Sigmoid colon (tissue), 6 donors: ENCODE measurements at regions not wholly inside any gene's neighbourhood (a gene's known extent, or its start where the extent isn't known, plus 50 kb on each side); places are given as distances from the start of the nearest gene placed in this dataset.

ENCODE experiments used
- DNase-seq: peaks from one replicate; pipeline ENCODE4 v3.0.0-alpha.2; 2019
- H3K27ac ChIP-seq, 4 donors: fragments of 200-600 bp; sonication (generic); one replicate each; pipeline ENCODE4 v1.5.1; 2016 to 2019; ENCODE audit warnings: mild to moderate bottlenecking in 1 of 4
- H3K27me3 ChIP-seq, 3 donors: fragments of 200-600 bp; sonication (generic); one replicate each; pipeline ENCODE4 v1.5.1; 2019; ENCODE audit warnings: mild to moderate bottlenecking in 1 of 3
- H3K36me3 ChIP-seq, 4 donors: fragments of 200-600 bp; sonication (generic); one replicate each; pipeline ENCODE4 v1.5.1; 2016 to 2019
- H3K4me1 ChIP-seq, 4 donors: fragments of 200-600 bp; sonication (generic); one replicate each; pipeline ENCODE4 v1.5.1; 2017 to 2019
- H3K4me3 ChIP-seq, 4 donors: fragments of 200-600 bp; sonication (generic); one replicate each; pipeline ENCODE4 v1.5.1; 2017 to 2019; ENCODE audit warnings: mild to moderate bottlenecking in 2 of 4, moderate library complexity in 1 of 4
- H3K9me3 ChIP-seq, 4 donors: fragments of 200-600 bp in 3 of 4; sonication (generic) in 3 of 4; one replicate each; pipeline versions ENCODE4 v1.5.1 to v1.6.1; 2013 to 2019
- EP300 ChIP-seq, 4 donors: sonication (generic); formaldehyde crosslinking; IDR thresholded peaks; one replicate each; pipeline ENCODE4 v1.6.1; 2017; ENCODE audit warnings: antibody characterized with exemption in 4 of 4
- POLR2A ChIP-seq, 2 donors: fragments of 450-650 bp; IDR thresholded peaks; one replicate each; pipeline ENCODE4 v1.6.1; 2016; ENCODE audit warnings: antibody characterized with exemption in 2 of 2, mild to moderate bottlenecking in 2 of 2, moderate library complexity in 2 of 2
- POLR2AphosphoS5 ChIP-seq, 4 donors: sonication (generic); formaldehyde crosslinking; IDR thresholded peaks; one replicate each; pipeline ENCODE4 v1.6.1; 2017; ENCODE audit warnings: antibody characterized with exemption in 4 of 4
- WGBS, 2 donors: extraction: QIAGEN DNeasy Blood & Tissue Kit; methylation state at CpG; one replicate each; pipeline ENCODE4 v1.1.7; 2013; 5-methylcytosine and 5-hydroxymethylcytosine counted together
- intact Hi-C: fragments of 100-400 bp; cut with DNase I; formaldehyde crosslinking; loops from one replicate; pipeline ENCODE4 v1.15.1; 2023
- TF ChIP-seq, protein P1 (sequence below), 4 experiments: fragments of 450-650 bp in 3 of 4; fragments of 200-600 bp in 1 of 4; IDR thresholded peaks; one replicate each; pipeline ENCODE4 v1.5.1; 2016 to 2019; ENCODE audit warnings: antibody characterized with exemption in 4 of 4, mild to moderate bottlenecking in 3 of 4, moderate library complexity in 2 of 4
- donor health status: healthy with polysubstance abuse.
- donor health status: healthy.

DNA sequence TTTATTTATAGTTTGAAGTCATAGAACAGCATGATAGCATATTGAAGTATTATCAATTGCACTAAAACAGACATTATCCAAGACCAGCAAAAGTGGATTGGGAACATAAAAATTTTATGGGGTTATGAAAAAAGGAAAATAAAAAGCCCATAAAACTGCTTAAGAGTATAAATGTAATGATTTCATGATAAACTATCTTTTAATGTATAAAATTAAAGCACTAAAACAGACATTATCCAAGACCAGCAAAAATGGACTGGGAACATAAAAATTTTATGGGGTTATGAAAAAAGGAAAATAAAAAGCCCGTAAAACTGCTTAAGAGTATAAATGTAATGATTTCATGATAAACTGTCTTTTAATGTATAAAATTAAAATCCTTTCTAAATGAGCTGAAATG lies 119.0 kb upstream of the DAPK1 start:
- Histone ChIP-seq H3K27ac (no peak overlapping the region), H3K27me3 (no peaks in the 10 kb centered on the region), H3K4me3 (no peak overlapping the region), H3K36me3 (no peaks in the 10 kb centered on the region), H3K9me3 (no peaks in the 10 kb centered on the region), H3K4me1 (peaks cover 0 to 18% (median 14%) of the 10 kb centered on the region in 4 donors)
- intact Hi-C loops = no loop called here
- TF ChIP-seq POLR2AphosphoS5 (IDR thresholded peaks at IDR 0.05) (no peak), EP300 (IDR thresholded peaks at IDR 0.05) (no peak), POLR2A (IDR thresholded peaks at IDR 0.05) (no peak)
- TF ChIP-seq, protein P1, sequence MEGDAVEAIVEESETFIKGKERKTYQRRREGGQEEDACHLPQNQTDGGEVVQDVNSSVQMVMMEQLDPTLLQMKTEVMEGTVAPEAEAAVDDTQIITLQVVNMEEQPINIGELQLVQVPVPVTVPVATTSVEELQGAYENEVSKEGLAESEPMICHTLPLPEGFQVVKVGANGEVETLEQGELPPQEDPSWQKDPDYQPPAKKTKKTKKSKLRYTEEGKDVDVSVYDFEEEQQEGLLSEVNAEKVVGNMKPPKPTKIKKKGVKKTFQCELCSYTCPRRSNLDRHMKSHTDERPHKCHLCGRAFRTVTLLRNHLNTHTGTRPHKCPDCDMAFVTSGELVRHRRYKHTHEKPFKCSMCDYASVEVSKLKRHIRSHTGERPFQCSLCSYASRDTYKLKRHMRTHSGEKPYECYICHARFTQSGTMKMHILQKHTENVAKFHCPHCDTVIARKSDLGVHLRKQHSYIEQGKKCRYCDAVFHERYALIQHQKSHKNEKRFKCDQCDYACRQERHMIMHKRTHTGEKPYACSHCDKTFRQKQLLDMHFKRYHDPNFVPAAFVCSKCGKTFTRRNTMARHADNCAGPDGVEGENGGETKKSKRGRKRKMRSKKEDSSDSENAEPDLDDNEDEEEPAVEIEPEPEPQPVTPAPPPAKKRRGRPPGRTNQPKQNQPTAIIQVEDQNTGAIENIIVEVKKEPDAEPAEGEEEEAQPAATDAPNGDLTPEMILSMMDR (IDR thresholded peaks at IDR 0.05) = no peak
- no peak for DNase-seq
- WGBS, 2 donors = 42 to 85% methylated on average over 1 of the region's 1 CpG

DNA sequence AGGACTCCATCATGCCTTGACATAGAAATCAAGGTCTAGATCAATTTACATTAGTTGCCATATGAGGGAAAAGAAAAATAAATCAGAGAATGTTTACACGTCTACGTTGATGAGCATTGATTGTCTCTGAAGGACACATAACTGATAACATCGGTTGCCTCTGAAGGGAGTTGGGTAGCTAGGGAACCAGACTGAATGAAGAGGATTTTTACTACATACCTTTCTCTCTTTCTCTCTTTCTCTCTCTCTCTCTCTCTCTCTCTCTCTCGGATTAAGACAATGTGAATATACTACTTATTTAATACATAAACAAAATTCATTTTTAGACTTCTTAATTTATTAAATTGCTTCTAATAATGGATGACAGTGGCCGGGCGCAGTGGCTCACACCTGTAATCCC lies 118.4 kb upstream of the DAPK1 start:
- 76 to 85% methylated on average over 6 of the region's 6 CpGs for WGBS, 2 donors
- Histone ChIP-seq H3K9me3 (no peaks in the 10 kb centered on the region), H3K27ac (no peak overlapping the region), H3K27me3 (no peaks in the 10 kb centered on the region), H3K36me3 (no peaks in the 10 kb centered on the region), H3K4me1 (peaks cover 0 to 18% (median 14%) of the 10 kb centered on the region in 4 donors), H3K4me3 (no peak overlapping the region)
- no peak for DNase-seq
- intact Hi-C loops = no loop called here
- TF ChIP-seq, protein P1 (IDR thresholded peaks at IDR 0.05) = no peak
- TF ChIP-seq EP300 (IDR thresholded peaks at IDR 0.05) (no peak), POLR2A (IDR thresholded peaks at IDR 0.05) (no peak), POLR2AphosphoS5 (IDR thresholded peaks at IDR 0.05) (no peak)

DNA sequence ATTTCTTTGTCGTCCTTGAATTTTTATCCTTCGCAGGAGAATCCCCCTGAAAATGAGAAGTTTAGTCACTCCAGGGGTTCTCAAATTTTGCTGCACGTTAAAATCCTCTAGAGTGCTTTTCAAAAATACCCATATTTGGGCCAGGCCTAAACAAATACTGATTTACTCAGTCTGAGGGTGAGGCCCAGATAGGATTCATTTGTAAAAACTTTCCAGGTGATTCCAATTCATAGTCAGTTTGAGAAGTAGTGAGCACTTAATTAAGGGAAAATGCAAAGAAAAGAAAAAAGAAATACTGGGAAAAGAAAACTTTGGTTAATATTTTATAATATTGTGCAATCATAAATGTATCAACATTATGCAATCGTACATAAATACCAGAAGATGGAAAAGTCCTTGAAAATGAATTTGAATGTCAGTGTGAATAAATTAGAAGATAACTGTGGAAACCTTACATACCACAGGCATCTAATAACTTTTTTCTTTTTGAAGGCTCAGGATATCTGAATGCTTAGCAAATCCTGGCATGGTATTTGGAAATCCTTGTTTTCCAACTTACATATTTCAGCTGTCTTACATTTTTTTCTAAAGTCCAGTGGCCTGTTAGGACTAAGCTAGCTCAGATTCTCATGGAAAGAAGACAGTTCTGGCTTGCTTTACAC lies 116.5 kb upstream of the DAPK1 start:
- no peaks in the 10 kb centered on the region for H3K27me3 ChIP-seq
- intact Hi-C loops = no loop called here
- H3K4me1 ChIP-seq = peaks cover 0 to 16% (median 12%) of the 10 kb centered on the region in 4 donors
- no peak overlapping the region for H3K4me3 ChIP-seq
- 77 to 83% methylated on average over 4 of the region's 4 CpGs for WGBS, 2 donors
- H3K36me3 ChIP-seq = no peaks in the 10 kb centered on the region
- DNase-seq = no peak
- TF ChIP-seq EP300 (IDR thresholded peaks at IDR 0.05) (no peak), POLR2A (IDR thresholded peaks at IDR 0.05) (no peak), POLR2AphosphoS5 (IDR thresholded peaks at IDR 0.05) (peak in 1 of 4 donors; percentile 26)
- TF ChIP-seq, protein P1 (IDR thresholded peaks at IDR 0.05) = no peak
- no peaks in the 10 kb centered on the region for H3K9me3 ChIP-seq
- H3K27ac ChIP-seq = peak overlapping the region in 3 of 4 donors; percentile 21 to 75 (median 54)

DNA sequence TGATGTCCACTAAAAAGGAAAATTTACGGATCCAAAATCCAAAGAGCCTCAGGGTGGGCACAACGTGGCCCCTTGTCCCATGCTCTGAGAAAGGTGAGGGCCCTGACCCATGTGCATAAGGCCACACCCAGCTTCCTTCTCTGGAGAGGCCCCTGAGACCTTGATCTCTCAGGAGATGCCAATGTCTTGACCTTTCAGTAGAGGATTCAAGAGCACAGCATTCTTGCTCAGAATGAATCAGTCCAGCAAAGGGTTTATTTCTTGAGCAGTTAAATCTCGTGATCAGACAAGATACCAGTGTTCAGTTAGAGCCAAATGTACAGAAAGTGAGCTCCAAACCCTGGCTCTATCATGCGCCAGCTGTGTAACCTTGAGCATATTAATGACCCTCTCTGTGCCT lies 115.9 kb upstream of the DAPK1 start:
- no peak for TF ChIP-seq POLR2A (IDR thresholded peaks at IDR 0.05)
- TF ChIP-seq, protein P1 (IDR thresholded peaks at IDR 0.05) = no peak
- TF ChIP-seq EP300 (IDR thresholded peaks at IDR 0.05) = no peak
- TF ChIP-seq POLR2AphosphoS5 (IDR thresholded peaks at IDR 0.05) = no peak
- H3K4me3 ChIP-seq = no peak overlapping the region
- DNase-seq = no peak
- no peaks in the 10 kb centered on the region for H3K36me3 ChIP-seq
- H3K9me3 ChIP-seq = no peaks in the 10 kb centered on the region
- H3K4me1 ChIP-seq = peaks cover 0 to 16% (median 12%) of the 10 kb centered on the region in 4 donors
- intact Hi-C loops = no loop called here
- H3K27me3 ChIP-seq = no peaks in the 10 kb centered on the region
- H3K27ac ChIP-seq = peak overlapping the region in 3 of 4 donors; percentile 21 to 75 (median 54)
- 76 to 79% methylated on average over 4 of the region's 4 CpGs for WGBS, 2 donors

DNA sequence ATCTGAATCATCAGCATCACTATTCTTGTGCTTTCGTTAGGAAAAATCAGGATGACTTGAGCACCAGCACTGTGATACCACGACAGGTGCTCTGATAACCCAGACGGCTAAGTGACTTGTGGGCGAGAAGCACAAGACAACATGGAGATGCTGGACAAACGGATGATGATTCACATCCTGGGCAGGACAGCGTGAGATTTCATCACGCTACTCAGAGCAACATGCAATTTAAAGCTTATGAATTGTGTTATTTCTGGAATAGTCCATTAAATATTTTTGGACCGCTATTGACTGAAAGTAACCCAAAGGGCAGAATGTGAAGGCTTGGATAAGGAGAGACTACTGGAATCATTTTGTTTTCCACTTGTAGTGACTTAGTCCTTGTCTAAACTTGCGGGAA lies 114.8 kb upstream of the DAPK1 start:
- no peak for DNase-seq
- Histone ChIP-seq H3K36me3 (no peaks in the 10 kb centered on the region), H3K9me3 (no peaks in the 10 kb centered on the region), H3K27me3 (no peaks in the 10 kb centered on the region), H3K27ac (no peak overlapping the region), H3K4me3 (no peak overlapping the region), H3K4me1 (peaks cover 0 to 16% (median 12%) of the 10 kb centered on the region in 4 donors)
- WGBS, 2 donors = 88 to 91% methylated on average over 9 of the region's 9 CpGs
- intact Hi-C loops = no loop called here
- TF ChIP-seq POLR2AphosphoS5 (IDR thresholded peaks at IDR 0.05) (no peak), EP300 (IDR thresholded peaks at IDR 0.05) (no peak), POLR2A (IDR thresholded peaks at IDR 0.05) (no peak)
- TF ChIP-seq, protein P1 (IDR thresholded peaks at IDR 0.05) = no peak
